SJCRH30 (cell line): ENCODE measurements at regions not wholly inside any gene's neighbourhood (a gene's known extent, or its start where the extent isn't known, plus 50 kb on each side); places are given as distances from the start of the nearest gene placed in this dataset.
"Not testable (repeated sequence)": the region's sequence is repeated elsewhere in the genome, so short reads cannot be mapped to it uniquely, and the experiment has no call there.

Source experiments
- DNase-seq, 2 experiments: peaks; one replicate each; pipeline ENCODE4 v3.0.0-alpha.2; 2015 to 2020
- H3K27ac ChIP-seq: fragments of 250-450 bp; sonication (Bioruptor Pico); 2 replicates; pipeline ENCODE4 v1.5.1; 2020; ENCODE audit warnings: mild to moderate bottlenecking, moderate library complexity
- H3K27me3 ChIP-seq: fragments of 250-450 bp; sonication (Bioruptor Pico); 2 replicates; pipeline ENCODE4 v1.5.1; 2020; ENCODE audit warnings: mild to moderate bottlenecking, moderate library complexity
- H3K36me3 ChIP-seq: fragments of 250-450 bp; sonication (Bioruptor Pico); 2 replicates; pipeline ENCODE4 v1.5.1; 2020; ENCODE audit warnings: mild to moderate bottlenecking, moderate library complexity
- H3K4me1 ChIP-seq: fragments of 250-450 bp; sonication (Bioruptor Pico); 2 replicates; pipeline ENCODE4 v1.5.1; 2020; ENCODE audit warnings: mild to moderate bottlenecking, moderate library complexity
- H3K4me3 ChIP-seq: fragments of 250-450 bp; sonication (Bioruptor Pico); 2 replicates; pipeline ENCODE4 v1.5.1; 2020; ENCODE audit warnings: mild to moderate bottlenecking, moderate library complexity
- H3K9me3 ChIP-seq: fragments of 250-450 bp; sonication (Bioruptor Pico); replicated peaks from 2 replicates; pipeline ENCODE4 v1.5.1; 2020; ENCODE audit warnings: mild to moderate bottlenecking, moderate library complexity

DNA sequence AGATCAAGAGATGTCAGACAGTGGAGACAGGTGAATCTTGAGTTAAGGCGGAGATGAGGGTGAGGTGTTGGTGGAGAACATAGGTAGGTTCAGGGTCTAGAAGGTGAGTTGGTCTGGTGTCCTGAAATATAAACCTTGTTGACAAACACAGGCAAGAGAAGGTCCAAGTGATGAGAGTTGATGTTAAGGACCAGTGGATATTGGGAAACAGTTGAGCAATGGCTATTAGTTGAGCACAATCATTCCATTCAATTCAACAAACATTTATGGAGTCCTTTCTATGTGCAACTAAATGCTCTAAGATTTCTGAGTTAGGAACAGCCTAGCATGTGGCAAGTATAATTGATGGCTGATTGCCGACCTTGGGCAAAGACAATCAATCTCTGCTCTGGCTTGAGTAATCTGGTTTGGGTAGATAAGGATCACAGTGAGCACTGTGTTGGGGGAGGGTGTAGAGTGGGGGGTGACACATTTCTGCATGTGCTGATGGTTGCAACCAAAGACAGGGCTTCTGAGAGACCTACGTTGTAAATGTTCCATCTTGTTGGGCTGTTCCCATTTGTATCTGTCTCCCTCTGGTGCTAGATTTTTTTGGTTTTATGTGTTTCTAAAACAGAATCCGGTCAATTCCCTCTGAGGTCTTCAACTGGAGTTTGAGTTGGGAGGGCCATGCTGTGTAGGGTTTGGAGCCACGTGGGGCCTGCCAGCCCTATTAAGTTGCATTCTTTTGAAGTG lies 201.1 kb downstream of the BAMBI start:
- no peak overlapping the region for H3K4me3 ChIP-seq
- H3K36me3 ChIP-seq: no peaks in the 10 kb centered on the region
- no peaks in the 10 kb centered on the region for H3K4me1 ChIP-seq
- no peak overlapping the region for H3K27ac ChIP-seq
- no peaks in the 10 kb centered on the region for H3K27me3 ChIP-seq
- H3K9me3 ChIP-seq: no peaks in the 10 kb centered on the region
- no peak for DNase-seq

- Histone ChIP-seq H3K27me3 (no peaks in the 10 kb centered on the region), H3K9me3 (no peaks in the 10 kb centered on the region), H3K27ac (no peak overlapping the region), H3K4me3 (no peak overlapping the region), H3K36me3 (no peaks in the 10 kb centered on the region), H3K4me1 (no peaks in the 10 kb centered on the region)
- no peak for DNase-seq
These were observed 201.9 kb downstream of the BAMBI start for GRCh38 chr10:28879246-28879645.

DNA sequence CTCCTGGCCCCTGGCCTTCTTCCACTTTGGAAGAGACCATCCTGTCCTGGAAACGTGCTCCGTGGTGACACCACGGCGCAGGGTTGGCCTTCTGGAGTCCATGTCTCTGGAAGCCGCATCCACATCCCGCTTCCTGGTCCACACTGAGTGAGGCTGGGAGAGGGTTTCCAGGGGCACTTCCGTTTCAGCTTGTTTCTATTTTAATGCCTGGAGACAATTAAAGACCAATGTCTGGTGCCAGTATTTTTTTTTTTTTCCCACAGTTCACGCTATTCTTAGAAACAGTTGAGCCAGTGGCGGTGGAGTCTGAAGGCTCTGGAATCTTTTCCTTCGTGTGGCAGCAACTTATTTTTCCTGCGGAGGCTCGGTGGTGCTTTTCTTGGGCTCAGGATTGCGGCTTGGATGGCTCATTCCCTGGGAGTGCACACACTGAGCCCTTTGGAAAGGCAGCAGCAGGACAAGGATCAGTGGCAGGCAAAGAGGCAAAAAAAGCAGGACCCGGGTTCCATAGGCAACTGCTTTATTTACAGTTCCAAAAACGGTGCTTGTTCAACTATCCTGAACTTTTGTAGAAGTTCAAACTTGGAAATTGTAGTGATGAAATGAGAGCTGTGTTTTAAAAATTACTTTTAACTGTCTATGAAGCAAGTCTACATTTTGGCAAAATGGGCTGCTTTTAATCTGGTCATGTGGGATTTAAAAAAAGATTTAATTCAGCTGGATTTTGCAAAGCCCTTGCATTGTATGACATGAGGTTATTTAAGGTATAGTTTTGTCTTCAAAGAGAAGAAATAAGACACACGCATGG lies 202.8 kb downstream of the BAMBI start:
- Histone ChIP-seq H3K4me3 (no peak overlapping the region), H3K4me1 (no peaks in the 10 kb centered on the region), H3K27ac (no peak overlapping the region), H3K9me3 (no peaks in the 10 kb centered on the region), H3K36me3 (no peaks in the 10 kb centered on the region), H3K27me3 (no peaks in the 10 kb centered on the region)
- DNase-seq: no peak

GRCh38 chr10:28880683-28880950 lies 203.3 kb downstream of the BAMBI start:
- H3K36me3 ChIP-seq: no peaks in the 10 kb centered on the region
- H3K4me1 ChIP-seq: no peaks in the 10 kb centered on the region
- H3K4me3 ChIP-seq: no peak overlapping the region
- no peaks in the 10 kb centered on the region for H3K9me3 ChIP-seq
- H3K27ac ChIP-seq: no peak overlapping the region
- no peaks in the 10 kb centered on the region for H3K27me3 ChIP-seq
- no peak for DNase-seq

GRCh38 chr10:28881171-28881882 lies 204.0 kb downstream of the BAMBI start:
- no peak overlapping the region for H3K27ac ChIP-seq
- no peak overlapping the region for H3K4me3 ChIP-seq
- H3K9me3 ChIP-seq: no peaks in the 10 kb centered on the region
- no peaks in the 10 kb centered on the region for H3K4me1 ChIP-seq
- no peaks in the 10 kb centered on the region for H3K36me3 ChIP-seq
- H3K27me3 ChIP-seq: no peaks in the 10 kb centered on the region
- DNase-seq: no peak

GRCh38 chr10:28883741-28884423 lies 206.6 kb downstream of the BAMBI start:
- no peaks in the 10 kb centered on the region for H3K9me3 ChIP-seq
- DNase-seq: no peak
- no peaks in the 10 kb centered on the region for H3K27me3 ChIP-seq
- no peak overlapping the region for H3K27ac ChIP-seq
- H3K4me1 ChIP-seq: no peaks in the 10 kb centered on the region
- H3K36me3 ChIP-seq: no peaks in the 10 kb centered on the region
- no peak overlapping the region for H3K4me3 ChIP-seq

- no peaks in the 10 kb centered on the region for H3K4me1 ChIP-seq
- no peak overlapping the region for H3K27ac ChIP-seq
These were observed 213.0 kb downstream of the BAMBI start for GRCh38 chr10:28890121-28890950.

GRCh38 chr10:28891058-28891713 lies 213.9 kb downstream of the BAMBI start:
- no peak for DNase-seq
- Histone ChIP-seq H3K4me3 (no peak overlapping the region), H3K36me3 (no peaks in the 10 kb centered on the region), H3K27me3 (no peaks in the 10 kb centered on the region), H3K9me3 (no peaks in the 10 kb centered on the region), H3K27ac (no peak overlapping the region), H3K4me1 (no peaks in the 10 kb centered on the region)

More at GRCh38 chr10:28890121-28890950, 213.0 kb downstream of the BAMBI start:
- Histone ChIP-seq H3K27me3 (no peaks in the 10 kb centered on the region), H3K9me3 (no peaks in the 10 kb centered on the region), H3K4me3 (no peak overlapping the region), H3K36me3 (no peaks in the 10 kb centered on the region)
- no peak for DNase-seq

DNA sequence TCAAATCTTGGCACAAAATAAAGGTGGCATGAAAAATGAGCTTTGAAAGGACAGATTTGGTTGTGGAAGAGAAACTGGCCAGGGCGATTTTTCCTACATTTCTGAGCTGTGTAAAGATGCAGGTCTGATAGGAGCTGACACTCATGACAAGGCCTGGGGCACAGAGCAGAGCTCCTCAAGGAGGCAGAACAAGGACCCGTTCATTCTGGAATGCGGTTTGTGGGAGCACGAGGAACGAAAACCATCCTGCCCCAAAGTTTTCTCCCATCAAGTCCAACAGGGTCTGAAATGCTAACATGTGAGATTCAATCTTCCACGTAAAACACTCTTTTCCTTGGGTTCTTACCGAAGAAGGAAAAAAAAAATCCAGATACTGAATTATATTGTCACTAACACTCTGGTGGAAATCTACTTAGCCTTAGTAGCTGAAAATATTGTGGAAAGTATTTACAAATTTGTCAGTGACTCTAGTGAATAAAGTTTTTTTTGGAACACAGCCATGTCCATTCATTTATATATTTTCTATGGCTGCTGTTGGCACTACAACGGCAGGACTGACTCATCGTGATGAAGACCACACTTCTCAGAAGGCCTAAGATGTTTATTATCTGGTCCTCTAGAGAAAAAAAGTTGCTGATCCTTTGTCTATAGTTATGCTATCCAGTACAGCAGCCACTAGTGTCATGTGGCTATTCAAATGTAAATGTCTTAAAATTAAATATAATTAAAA lies 215.7 kb downstream of the BAMBI start:
- no peak for DNase-seq
- no peak overlapping the region for H3K4me3 ChIP-seq
- H3K9me3 ChIP-seq: no peaks in the 10 kb centered on the region
- H3K27ac ChIP-seq: no peak overlapping the region
- H3K27me3 ChIP-seq: no peaks in the 10 kb centered on the region
- no peaks in the 10 kb centered on the region for H3K4me1 ChIP-seq
- H3K36me3 ChIP-seq: no peaks in the 10 kb centered on the region

DNA sequence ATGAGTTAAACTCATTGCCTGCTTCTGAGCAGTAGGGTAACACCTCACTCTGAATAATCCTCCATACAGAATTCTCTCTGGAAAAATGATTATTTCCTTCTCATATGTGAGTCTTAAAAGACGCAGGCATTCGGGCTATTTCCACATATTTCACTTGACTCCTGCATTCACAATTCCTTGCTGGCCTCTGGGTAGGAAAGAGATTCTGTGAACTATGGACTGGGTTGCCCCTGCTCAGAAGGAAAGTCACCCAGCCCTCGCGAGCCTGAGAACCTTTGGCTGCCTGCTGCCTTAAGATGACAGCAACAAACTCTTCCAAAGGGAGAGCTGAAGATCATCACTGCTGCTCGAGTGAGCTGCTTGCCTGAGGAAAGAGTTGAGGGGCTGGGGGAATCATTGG lies 216.8 kb downstream of the BAMBI start:
- no peaks in the 10 kb centered on the region for H3K9me3 ChIP-seq
- H3K4me1 ChIP-seq: no peaks in the 10 kb centered on the region
- DNase-seq: no peak
- H3K4me3 ChIP-seq: no peak overlapping the region
- H3K36me3 ChIP-seq: no peaks in the 10 kb centered on the region
- H3K27me3 ChIP-seq: no peaks in the 10 kb centered on the region
- no peak overlapping the region for H3K27ac ChIP-seq

GRCh38 chr10:28895671-28896070 lies 218.3 kb downstream of the BAMBI start:
- H3K27me3 ChIP-seq, DNase-seq, H3K27ac ChIP-seq, H3K4me1 ChIP-seq, H3K4me3 ChIP-seq, H3K9me3 ChIP-seq, H3K36me3 ChIP-seq: not testable (repeated sequence)

DNA sequence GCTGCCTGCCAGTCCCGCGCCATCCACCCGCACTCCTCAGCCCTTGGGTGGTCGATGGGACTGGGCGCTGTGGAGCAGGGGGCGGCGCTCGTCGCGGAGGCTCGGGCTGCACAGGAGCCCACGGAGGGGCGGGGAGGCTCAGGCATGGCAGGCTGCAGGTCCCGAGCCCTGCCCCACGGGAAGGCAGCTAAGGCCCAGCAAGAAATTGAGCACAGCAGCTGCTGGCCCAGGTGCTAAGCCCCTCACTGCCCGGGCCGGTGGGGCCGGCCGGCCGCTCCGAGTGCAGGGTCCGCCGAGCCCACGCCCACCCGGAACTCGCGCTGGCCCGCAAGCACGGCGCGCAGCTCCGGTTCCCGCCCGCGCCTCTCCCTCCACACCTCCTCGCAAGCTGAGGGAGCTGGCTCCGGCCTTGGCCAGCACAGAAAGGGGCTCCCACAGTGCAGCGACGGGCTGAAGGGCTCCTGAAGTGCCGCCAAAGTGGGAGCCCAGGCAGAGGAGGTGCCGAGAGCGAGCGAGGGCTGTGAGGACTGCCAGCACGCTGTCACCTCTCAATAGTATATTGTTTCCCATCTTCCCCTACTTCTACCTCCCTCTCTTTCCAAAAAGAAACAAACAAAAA lies 219.6 kb downstream of the BAMBI start:
- not testable (repeated sequence) for H3K27ac ChIP-seq, H3K9me3 ChIP-seq, H3K4me3 ChIP-seq, DNase-seq, H3K36me3 ChIP-seq, H3K27me3 ChIP-seq, H3K4me1 ChIP-seq
